Effector CD8-positive, alpha-beta T cell (primary cell): ENCODE measurements at regions not wholly inside any gene's neighbourhood (a gene's known extent, or its start where the extent isn't known, plus 50 kb on each side); places are given as distances from the start of the nearest gene placed in this dataset.
"Not testable (repeated sequence)": the region's sequence is repeated elsewhere in the genome, so short reads cannot be mapped to it uniquely, and the experiment has no call there.

Source experiments
- DNase-seq: peaks from one replicate; lab custom pipeline; 2025; lab: John Stamatoyannopoulos, UW

GRCh38 chr9:104980039-104980654 lies 52.2 kb upstream of the ABCA1 start:
- no peak for DNase-seq

- no peak for DNase-seq
Observed at GRCh38 chr9:104981543-104982129, 53.7 kb upstream of the ABCA1 start.

GRCh38 chr9:104982543-104982942 lies 54.6 kb upstream of the ABCA1 start:
- no peak for DNase-seq

- DNase-seq, result no peak
Observed at GRCh38 chr9:104983491-104983890, 55.5 kb upstream of the ABCA1 start.

- no peak for DNase-seq
Observed at GRCh38 chr9:104984121-104984520, 56.2 kb upstream of the ABCA1 start.

GRCh38 chr9:104984542-104984941 lies 56.6 kb upstream of the ABCA1 start:
- no peak for DNase-seq

- no peak for DNase-seq
Observed at GRCh38 chr9:104984948-104985347, 57.0 kb upstream of the ABCA1 start.

- DNase-seq, result no peak
Observed at GRCh38 chr9:104986096-104986495, 58.1 kb upstream of the ABCA1 start.

- no peak for DNase-seq
Observed at GRCh38 chr9:104987743-104988142, 59.8 kb upstream of the ABCA1 start.

- no peak for DNase-seq
Observed at GRCh38 chr9:104988539-104988938, 60.6 kb upstream of the ABCA1 start.

- DNase-seq, result peak; percentile 62
Observed at GRCh38 chr9:104991144-104991953, 63.4 kb upstream of the ABCA1 start.

GRCh38 chr9:104992659-104993058 lies 64.7 kb upstream of the ABCA1 start:
- DNase-seq, result no peak

- DNase-seq, result no peak
Observed at GRCh38 chr9:104993291-104993963, 65.5 kb upstream of the ABCA1 start.

- no peak for DNase-seq
Observed at GRCh38 chr9:104997536-104997935, 69.6 kb upstream of the ABCA1 start.

- no peak for DNase-seq
Observed at GRCh38 chr9:104999136-104999535, 71.2 kb upstream of the ABCA1 start.

GRCh38 chr9:105000529-105000928 lies 72.6 kb upstream of the ABCA1 start:
- not testable (repeated sequence) for DNase-seq

GRCh38 chr9:105004466-105005090 lies 76.6 kb upstream of the ABCA1 start:
- no peak for DNase-seq

- no peak for DNase-seq
Observed at GRCh38 chr9:105005186-105005585, 77.2 kb upstream of the ABCA1 start.

GRCh38 chr9:105006514-105006913 lies 78.6 kb upstream of the ABCA1 start:
- no peak for DNase-seq

GRCh38 chr9:105007143-105007542 lies 79.2 kb upstream of the ABCA1 start:
- no peak for DNase-seq

- DNase-seq, result not testable (repeated sequence)
Observed at GRCh38 chr9:105010089-105010488, 82.1 kb upstream of the ABCA1 start.

GRCh38 chr9:105021917-105022316 lies 94.0 kb upstream of the ABCA1 start:
- DNase-seq, result no peak
